CD14-positive monocyte (primary cell): ENCODE measurements at regions not wholly inside any gene's neighbourhood (a gene's known extent, or its start where the extent isn't known, plus 50 kb on each side); places are given as distances from the start of the nearest gene placed in this dataset.

Source experiments
- DNase-seq, 3 donors: peaks; one replicate each; pipeline ENCODE4 v3.0.0-alpha.2; 2011 to 2022
- H2AFZ ChIP-seq: 2 replicates; pipeline ENCODE4 v1.6.0; 2012; ENCODE audit warnings: mild to moderate bottlenecking, low read depth, low read length, inconsistent platforms; ENCODE audit not compliant: insufficient read depth, poor library complexity, severe bottlenecking
- H3K27ac ChIP-seq, 2 donors: 1 replicate in 1 of 2; 2 replicates in 1 of 2; pipeline ENCODE4 v1.5.1; 2012 to 2013; ENCODE audit warnings: low read length in 2 of 2, control low read depth in 1 of 2, inconsistent platforms in 1 of 2, low read depth in 1 of 2, mild to moderate bottlenecking in 1 of 2
- H3K27me3 ChIP-seq, 2 donors: one replicate each; pipeline versions ENCODE4 v1.6.0 to v1.6.1; 2011 to 2013; ENCODE audit warnings: low read length in 2 of 2; ENCODE audit not compliant: control insufficient read depth in 2 of 2, insufficient read depth in 2 of 2
- H3K36me3 ChIP-seq, 2 donors: replicated peaks in 1 of 2; 1 replicate in 1 of 2; 2 replicates in 1 of 2; pipeline versions ENCODE4 v1.5.1 to v1.6.1; 2012 to 2013; ENCODE audit warnings: low read length in 2 of 2, control low read depth in 1 of 2, inconsistent platforms in 1 of 2, mild to moderate bottlenecking in 1 of 2; ENCODE audit not compliant: insufficient read depth in 2 of 2, control insufficient read depth in 1 of 2
- H3K4me1 ChIP-seq, 2 donors: 1 replicate in 1 of 2; 2 replicates in 1 of 2; pipeline versions ENCODE4 v1.5.1 to v1.6.1; 2012 to 2013; ENCODE audit warnings: low read length in 2 of 2, control low read depth in 1 of 2, inconsistent platforms in 1 of 2, mild to moderate bottlenecking in 1 of 2, moderate library complexity in 1 of 2; ENCODE audit not compliant: insufficient read depth in 2 of 2, control insufficient read depth in 1 of 2
- H3K4me2 ChIP-seq: replicated peaks from 2 replicates; pipeline ENCODE3; 2012; ENCODE audit warnings: low read length, moderate library complexity, mild to moderate bottlenecking; ENCODE audit not compliant: poor library complexity, severe bottlenecking; ENCODE audit errors: extremely low read depth
- H3K4me3 ChIP-seq, 3 experiments: fragments of 200-600 bp in 1 of 3; sonication (generic) in 1 of 3; replicated peaks in 1 of 3; 1 replicate in 2 of 3; 2 replicates in 1 of 3; pipeline ENCODE4 v1.5.1; 2011 to 2013; ENCODE audit warnings: low read length in 3 of 3, mild to moderate bottlenecking in 3 of 3, control low read depth in 2 of 3, low read depth in 2 of 3, inconsistent platforms in 1 of 3, moderate library complexity in 1 of 3
- H3K79me2 ChIP-seq: 2 replicates; pipeline ENCODE4 v1.6.0; 2012; ENCODE audit warnings: mild to moderate bottlenecking, control low read depth, inconsistent platforms, low read length, moderate library complexity; ENCODE audit not compliant: insufficient read depth
- H3K9ac ChIP-seq: 2 replicates; pipeline ENCODE4 v1.6.0; 2017; ENCODE audit warnings: low read length, mild to moderate bottlenecking; ENCODE audit not compliant: insufficient read depth, poor library complexity, severe bottlenecking
- H3K9me3 ChIP-seq, 2 donors: replicated peaks in 1 of 2; 1 replicate in 1 of 2; 2 replicates in 1 of 2; pipeline versions ENCODE4 v1.5.1 to v1.6.1; 2012 to 2013; ENCODE audit warnings: low read length in 2 of 2, control low read depth in 1 of 2; ENCODE audit not compliant: control insufficient read depth in 1 of 2, insufficient read depth in 1 of 2
- H4K20me1 ChIP-seq: 2 replicates; pipeline ENCODE4 v1.6.0; 2012; ENCODE audit warnings: mild to moderate bottlenecking, low read length, control low read depth, moderate library complexity; ENCODE audit not compliant: insufficient read depth
- H3K27ac Mint-ChIP-seq, 7 donors: one replicate each; pipeline ENCODE4 v1.8.0; 2020; ENCODE audit warnings: mild to moderate bottlenecking in 7 of 7, mixed read lengths in 7 of 7, moderate library complexity in 6 of 7, inconsistent platforms in 2 of 7
- H3K27me3 Mint-ChIP-seq, 3 donors: one replicate each; pipeline ENCODE4 v1.8.0; 2021 to 2022; ENCODE audit warnings: low read depth in 3 of 3, mild to moderate bottlenecking in 3 of 3, mixed read lengths in 3 of 3, moderate library complexity in 3 of 3, inconsistent platforms in 1 of 3
- H3K36me3 Mint-ChIP-seq, 2 donors: one replicate each; pipeline ENCODE4 v1.8.0; 2020; ENCODE audit warnings: mixed read lengths in 2 of 2, inconsistent platforms in 1 of 2, mild to moderate bottlenecking in 1 of 2
- H3K4me1 Mint-ChIP-seq: one replicate; pipeline ENCODE4 v1.8.0; 2020; ENCODE audit warnings: mild to moderate bottlenecking, mixed read lengths
- H3K4me3 Mint-ChIP-seq, 2 donors: one replicate each; pipeline ENCODE4 v1.8.0; 2020; ENCODE audit warnings: mild to moderate bottlenecking in 2 of 2, mixed read lengths in 2 of 2, moderate library complexity in 1 of 2
- H3K9me3 Mint-ChIP-seq, 7 donors: one replicate each; pipeline ENCODE4 v1.8.0; 2020 to 2022; ENCODE audit warnings: mixed read lengths in 7 of 7, mild to moderate bottlenecking in 6 of 7, moderate library complexity in 6 of 7, inconsistent platforms in 2 of 7
- WGBS: methylation state at CpG from one replicate; pipeline ENCODE4 v1.1.5; 2013; ENCODE audit warnings: missing lambda C conversion rate; ENCODE audit not compliant: insufficient coverage; 5-methylcytosine and 5-hydroxymethylcytosine counted together
- intact Hi-C, 2 donors: fragments of 100-400 bp; cut with micrococcal nuclease; formaldehyde crosslinking; loops; one replicate each; pipeline versions ENCODE4 v1.15.0 to v1.15.1; 2023
- TF ChIP-seq, protein P1 (sequence below): fragments of 200-600 bp; IDR thresholded peaks from one replicate; pipeline ENCODE4 v1.8.0; 2022; ENCODE audit warnings: antibody characterized with exemption, mild to moderate bottlenecking

DNA sequence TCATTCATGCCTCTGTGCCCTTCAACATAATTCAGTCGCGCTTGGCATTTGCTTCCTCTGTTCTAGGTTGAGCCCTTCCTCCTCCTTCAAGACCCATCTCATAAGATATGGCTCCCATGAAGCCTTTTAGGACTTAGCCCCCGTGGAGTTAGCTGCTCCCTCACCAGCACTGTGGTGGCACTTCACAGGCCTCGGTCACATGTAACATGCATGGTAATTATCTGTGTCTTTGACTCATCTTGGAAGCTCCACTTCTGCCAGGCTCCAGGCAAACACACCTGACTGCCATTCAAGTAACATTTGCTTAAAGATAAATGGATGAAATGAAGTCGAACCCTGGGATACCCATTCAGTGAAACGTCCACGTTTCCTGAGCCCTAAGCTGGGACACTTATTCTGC, 484.7 kb downstream of the EIPR1 start:
- Histone ChIP-seq H3K36me3 (no peaks in the 10 kb centered on the region), H2AFZ (no peak overlapping the region), H3K79me2 (no peaks in the 10 kb centered on the region), H3K4me1 (no peaks in the 10 kb centered on the region), H3K4me3 (no peak overlapping the region), H3K4me2 (no peak overlapping the region), H3K27ac (no peak overlapping the region), H3K27me3 (no peaks in the 10 kb centered on the region), H4K20me1 (no peaks in the 10 kb centered on the region), H3K9me3 (no peaks in the 10 kb centered on the region), H3K9ac (no peak overlapping the region)
- no peak overlapping the region for H3K4me3 Mint-ChIP-seq
- H3K27ac Mint-ChIP-seq = peak overlapping the region in 1 of 7 donors; percentile 17
- WGBS = 93% methylated on average over 6 of the region's 7 CpGs
- H3K36me3 Mint-ChIP-seq = no peaks in the 10 kb centered on the region
- peaks cover 0 to 9% (median 3%) of the 10 kb centered on the region in 7 donors for H3K9me3 Mint-ChIP-seq
- no peaks in the 10 kb centered on the region for H3K4me1 Mint-ChIP-seq
- no peak for DNase-seq
- intact Hi-C loops = no loop called here
- TF ChIP-seq, protein P1, sequence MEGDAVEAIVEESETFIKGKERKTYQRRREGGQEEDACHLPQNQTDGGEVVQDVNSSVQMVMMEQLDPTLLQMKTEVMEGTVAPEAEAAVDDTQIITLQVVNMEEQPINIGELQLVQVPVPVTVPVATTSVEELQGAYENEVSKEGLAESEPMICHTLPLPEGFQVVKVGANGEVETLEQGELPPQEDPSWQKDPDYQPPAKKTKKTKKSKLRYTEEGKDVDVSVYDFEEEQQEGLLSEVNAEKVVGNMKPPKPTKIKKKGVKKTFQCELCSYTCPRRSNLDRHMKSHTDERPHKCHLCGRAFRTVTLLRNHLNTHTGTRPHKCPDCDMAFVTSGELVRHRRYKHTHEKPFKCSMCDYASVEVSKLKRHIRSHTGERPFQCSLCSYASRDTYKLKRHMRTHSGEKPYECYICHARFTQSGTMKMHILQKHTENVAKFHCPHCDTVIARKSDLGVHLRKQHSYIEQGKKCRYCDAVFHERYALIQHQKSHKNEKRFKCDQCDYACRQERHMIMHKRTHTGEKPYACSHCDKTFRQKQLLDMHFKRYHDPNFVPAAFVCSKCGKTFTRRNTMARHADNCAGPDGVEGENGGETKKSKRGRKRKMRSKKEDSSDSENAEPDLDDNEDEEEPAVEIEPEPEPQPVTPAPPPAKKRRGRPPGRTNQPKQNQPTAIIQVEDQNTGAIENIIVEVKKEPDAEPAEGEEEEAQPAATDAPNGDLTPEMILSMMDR = no peak
- peaks cover 0 to 16% (median 0%) of the 10 kb centered on the region in 3 donors for H3K27me3 Mint-ChIP-seq

- TF ChIP-seq, protein P1 = no peak
- H3K9me3 ChIP-seq = no peaks in the 10 kb centered on the region
- Mint-ChIP-seq H3K4me3 (no peak overlapping the region), H3K27ac (no peak overlapping the region), H3K4me1 (no peaks in the 10 kb centered on the region), H3K36me3 (no peaks in the 10 kb centered on the region), H3K27me3 (peaks cover 0 to 14% (median 0%) of the 10 kb centered on the region in 3 donors), H3K9me3 (peaks cover 0 to 9% (median 3%) of the 10 kb centered on the region in 7 donors)
- no peak for DNase-seq
- intact Hi-C loops = no loop called here
- H3K36me3 ChIP-seq = no peaks in the 10 kb centered on the region
- no peaks in the 10 kb centered on the region for H4K20me1 ChIP-seq
- no peak overlapping the region for H3K4me2 ChIP-seq
- H3K9ac ChIP-seq = no peak overlapping the region
- H3K4me1 ChIP-seq = no peaks in the 10 kb centered on the region
- no peaks in the 10 kb centered on the region for H3K27me3 ChIP-seq
- H2AFZ ChIP-seq = no peak overlapping the region
- no peaks in the 10 kb centered on the region for H3K79me2 ChIP-seq
- no peak overlapping the region for H3K4me3 ChIP-seq
- 86% methylated on average over 9 of the region's 10 CpGs for WGBS
- H3K27ac ChIP-seq = no peak overlapping the region
These were observed 485.2 kb downstream of the EIPR1 start for GRCh38 chr2:2892378-2892777.
